ENCODE measurements at regions not wholly inside any gene's neighbourhood (a gene's known extent, or its start where the extent isn't known, plus 50 kb on each side); places are given as distances from the start of the nearest gene placed in this dataset.

DNA sequence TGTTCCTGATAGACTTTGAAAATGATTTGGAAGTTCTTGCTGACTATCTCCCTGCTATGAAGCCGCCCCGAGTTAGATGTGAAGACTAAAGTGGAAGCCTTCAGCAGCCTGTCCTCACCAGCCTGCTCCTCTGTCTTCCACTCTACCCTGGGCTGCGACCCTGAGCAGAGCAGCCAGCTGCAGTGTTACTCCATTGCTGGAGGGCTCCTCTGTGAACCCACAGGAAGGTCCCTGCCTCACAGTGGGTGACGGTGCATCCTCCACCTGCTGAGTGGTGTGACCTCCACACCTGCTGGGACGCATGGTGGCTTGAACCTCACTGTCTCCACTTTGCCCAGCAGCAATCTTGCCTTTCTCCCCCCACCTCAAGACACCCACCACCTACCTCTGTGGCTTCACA, 116.4 kb downstream of the IRS2 start:
- no peak for DNase-seq

DNA sequence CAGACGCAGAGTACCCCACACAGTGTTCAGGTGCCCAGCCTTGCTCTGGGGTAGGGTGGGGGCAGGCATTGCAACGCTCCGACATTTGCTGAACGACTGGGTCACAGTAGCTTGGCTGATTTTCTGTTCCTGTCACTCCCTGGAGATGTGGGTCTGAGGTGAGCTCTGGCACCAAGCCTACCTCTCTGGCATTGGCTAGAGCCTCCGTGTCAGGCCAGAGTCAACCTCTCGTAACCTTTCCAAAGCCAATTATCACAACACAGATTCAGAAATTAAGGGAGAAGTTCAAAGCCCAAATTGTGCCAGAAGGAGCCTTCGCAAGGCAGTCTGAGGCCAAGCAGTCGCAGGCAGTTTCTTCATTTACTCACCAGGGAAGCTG, 117.2 kb downstream of the IRS2 start:
- no peak for DNase-seq

DNA sequence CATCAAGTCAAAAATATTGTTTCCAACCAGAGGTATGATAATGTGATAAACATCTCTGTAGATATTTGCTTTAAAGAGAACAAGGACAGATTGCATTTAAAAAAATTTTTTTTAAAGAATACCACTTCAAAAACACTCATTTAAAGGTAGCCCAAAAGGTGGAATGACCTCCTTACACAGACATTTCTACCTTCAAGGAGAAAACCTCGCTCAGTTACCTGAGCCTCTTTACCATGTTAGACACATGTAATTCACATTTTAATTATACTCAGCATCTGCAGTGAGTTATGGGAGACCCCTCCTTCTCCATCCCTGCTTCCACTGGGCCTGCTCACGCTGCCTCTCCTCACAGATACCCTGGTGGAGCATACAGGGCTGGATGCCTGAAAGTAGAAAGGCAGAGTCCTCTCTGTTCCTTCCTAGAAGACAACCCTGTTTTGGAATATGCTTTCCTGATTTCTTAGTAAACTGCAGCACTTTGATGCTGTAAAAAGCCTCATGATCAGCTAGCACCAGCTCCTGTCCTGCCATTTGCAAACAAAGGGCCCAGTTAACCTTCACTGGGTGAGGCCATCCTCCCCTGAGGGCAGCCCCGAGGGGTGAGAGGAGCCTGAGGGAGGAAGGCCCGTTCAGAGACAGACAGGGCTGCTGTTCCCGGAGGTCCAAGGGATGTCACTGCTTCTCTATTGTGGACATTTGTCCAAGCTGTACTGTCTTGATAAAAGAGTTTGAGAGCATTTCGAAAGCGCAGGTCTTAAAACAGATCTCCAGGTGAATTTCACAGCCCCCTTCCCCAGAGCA, 117.8 kb downstream of the IRS2 start:
- DNase-seq, result no peak

DNA sequence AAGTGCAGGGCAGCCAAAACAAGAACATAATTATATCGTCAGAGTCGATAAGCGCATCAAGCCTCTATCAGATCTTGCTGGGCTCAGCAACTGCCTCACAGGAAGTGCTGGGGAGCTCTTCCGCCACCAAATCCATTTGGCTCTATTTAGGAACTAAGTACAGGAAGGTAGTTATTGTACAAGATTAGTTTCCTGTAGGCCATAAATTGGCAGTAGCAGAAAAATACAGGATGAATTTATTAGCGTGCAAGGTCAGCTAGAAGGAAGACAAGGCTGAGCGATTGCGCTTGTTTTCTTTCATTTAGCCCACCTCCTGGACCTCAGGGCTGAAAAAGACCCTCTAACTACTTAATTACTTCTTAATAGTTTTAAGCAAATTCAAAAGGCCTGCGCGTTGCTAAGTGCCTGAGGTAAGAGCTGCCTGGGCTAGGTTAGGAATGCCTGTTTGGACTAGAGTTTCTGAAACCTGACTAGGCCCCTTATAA, 118.5 kb downstream of the IRS2 start:
- DNase-seq, result no peak

GRCh38 chr13:109667056-109667455, 119.3 kb downstream of the IRS2 start:
- no peak for DNase-seq

DNA sequence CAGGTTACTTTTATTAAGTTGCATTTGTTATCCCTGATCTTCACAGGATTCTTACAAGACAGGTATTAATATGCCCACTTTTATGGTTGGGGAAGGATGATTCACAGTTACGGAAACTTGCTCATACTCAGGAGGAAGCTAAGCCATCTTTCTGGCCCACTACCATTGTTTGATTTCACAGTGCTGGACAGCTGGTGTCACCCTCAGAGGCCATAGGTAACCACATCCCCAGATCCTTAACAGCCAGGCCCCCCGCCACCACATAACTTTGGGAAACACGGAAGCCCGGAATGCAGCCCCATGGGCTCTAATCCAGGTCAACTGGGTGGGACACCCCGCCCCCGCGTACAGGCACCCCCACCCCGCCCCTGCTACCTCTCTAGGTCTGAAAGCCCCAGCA, 119.7 kb downstream of the IRS2 start:
- DNase-seq, result no peak

DNA sequence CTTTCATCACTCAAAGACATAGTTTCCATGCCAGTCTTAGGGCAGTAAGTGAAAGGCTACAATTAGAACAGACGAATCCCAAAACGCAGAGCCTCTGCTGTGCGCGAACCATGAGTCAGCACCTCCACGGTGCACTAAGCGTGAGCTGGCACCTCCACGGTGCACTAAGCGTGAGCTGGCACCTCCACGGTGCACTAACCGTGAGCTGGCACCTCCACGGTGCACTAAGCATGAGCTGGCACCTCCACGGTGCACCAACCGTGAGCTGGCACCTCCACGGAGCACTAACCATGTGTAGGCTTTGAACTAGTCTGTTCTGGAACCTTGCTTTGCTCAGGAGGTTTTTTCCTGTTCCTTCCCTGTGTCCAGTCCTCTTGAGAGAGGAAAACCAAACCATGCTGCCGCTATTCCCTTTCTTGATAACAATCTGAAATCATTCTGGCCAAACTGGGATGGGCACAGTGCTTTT, 120.6 kb downstream of the IRS2 start:
- no peak for DNase-seq

DNA sequence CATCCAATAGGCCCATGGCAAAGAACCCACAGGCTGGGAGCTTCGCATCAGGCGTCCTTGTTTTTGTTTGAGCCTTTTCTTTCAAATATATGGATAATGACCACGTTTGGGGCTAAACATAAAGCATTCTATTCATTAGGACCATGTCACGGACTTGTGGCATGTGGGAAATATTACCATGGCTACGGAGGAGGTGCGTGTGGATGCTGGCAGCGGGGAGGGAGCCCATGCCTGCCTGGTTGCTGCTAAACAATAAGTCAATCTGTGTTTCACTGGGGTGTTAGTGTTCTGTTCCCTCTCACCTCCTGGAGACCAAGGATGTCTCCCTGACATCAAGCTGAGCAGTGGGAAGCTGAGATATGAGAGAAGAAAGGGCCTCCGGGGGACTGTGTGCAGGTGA, 121.1 kb downstream of the IRS2 start:
- DNase-seq, result no peak

DNA sequence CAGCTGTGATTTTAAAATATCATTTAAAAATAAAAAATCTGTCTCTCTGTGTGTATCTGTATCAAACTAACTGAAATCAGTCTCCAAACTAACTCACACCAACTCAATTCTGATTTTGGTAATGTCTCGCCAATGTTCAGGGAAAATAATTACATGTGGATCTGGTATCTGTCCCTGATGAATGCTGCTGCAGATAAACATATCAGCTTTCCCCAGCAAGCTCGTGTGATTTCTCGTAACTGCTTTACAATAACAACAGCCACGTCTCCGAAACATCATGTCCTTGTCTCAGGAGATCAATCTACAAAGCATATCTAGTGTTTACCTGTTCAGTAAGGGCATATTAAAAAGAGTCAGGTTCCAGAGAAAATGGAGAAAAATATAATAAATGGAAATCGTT, 129.0 kb downstream of the IRS2 start:
- DNase-seq, result no peak

DNA sequence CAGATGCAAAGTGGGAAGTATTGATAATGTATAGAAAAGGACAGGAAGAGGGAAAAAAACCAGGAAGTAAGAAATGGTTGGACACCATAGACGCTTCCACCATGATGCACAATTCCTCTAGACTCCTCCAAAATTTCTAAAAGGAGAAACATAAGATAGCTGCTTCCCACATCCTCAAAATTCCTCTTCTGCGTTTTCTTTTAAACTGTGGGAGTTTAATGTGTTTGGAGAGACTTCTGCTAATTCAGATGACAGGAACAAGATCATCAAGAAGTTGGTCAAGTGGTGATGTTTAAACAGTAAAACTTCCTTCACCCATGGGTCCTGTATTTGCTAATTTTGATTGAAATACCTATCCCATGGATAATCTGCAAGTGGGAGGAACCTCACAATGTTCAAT, 130.2 kb downstream of the IRS2 start:
- no peak for DNase-seq

DNA sequence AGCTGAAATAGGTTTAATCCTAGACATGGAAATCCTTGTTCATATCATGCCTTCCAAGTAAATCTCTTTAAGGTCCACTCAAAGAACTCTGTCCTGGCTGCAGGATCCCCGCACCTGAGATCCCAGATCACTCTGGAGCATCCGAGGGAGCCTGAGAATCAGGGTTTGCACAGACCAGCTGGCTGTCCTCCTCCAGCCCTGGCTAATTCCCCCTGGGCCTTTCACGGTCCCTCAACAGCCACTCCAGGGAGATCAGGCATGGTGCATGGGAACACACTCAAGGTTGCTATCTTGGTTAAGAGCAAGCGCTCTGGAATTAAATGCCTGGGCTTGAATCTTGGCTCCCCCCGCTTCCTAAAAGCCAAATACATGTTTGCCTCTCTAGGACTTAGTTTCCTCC, 130.8 kb downstream of the IRS2 start:
- no peak for DNase-seq

DNA sequence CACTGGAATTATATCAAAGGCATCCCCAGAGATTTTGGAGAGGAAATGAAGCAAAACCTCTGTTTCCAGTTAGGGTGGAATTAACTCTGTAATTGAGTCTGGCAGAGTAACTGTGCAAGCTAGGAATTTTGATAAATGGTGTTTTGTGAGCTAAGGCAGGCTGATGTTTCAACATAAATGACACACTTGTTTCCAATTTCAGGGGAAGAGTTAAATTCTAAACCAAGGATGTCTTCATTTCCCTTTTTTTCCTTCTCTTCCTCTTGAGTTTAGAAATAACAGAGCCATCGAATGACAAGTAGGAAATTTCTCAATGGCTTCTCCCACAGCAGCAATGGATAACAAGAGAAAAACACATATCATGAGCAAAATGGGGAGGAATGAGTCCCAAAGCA, 131.2 kb downstream of the IRS2 start:
- no peak for DNase-seq

- no peak for DNase-seq
These were observed 131.8 kb downstream of the IRS2 start for GRCh38 chr13:109654341-109655205.

DNA sequence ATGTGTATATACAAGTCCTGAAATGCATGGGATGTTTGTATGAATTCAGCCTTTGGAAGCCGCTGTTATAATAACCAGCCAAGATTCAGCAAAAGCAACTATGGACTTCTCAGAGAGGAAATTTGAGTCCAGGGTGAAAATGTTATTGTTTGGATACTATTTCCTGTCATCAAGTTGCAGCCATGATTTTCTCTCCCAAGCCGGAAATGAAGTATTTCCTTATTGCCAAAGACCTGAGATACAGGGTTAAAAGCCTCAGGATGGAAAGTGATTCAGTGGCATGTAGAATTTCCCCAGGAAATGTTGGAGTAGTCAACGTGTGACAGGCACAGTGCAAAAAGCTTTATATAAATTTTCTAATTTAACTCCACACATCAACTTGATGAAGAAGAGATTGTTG, 133.9 kb downstream of the IRS2 start:
- DNase-seq, result no peak

DNA sequence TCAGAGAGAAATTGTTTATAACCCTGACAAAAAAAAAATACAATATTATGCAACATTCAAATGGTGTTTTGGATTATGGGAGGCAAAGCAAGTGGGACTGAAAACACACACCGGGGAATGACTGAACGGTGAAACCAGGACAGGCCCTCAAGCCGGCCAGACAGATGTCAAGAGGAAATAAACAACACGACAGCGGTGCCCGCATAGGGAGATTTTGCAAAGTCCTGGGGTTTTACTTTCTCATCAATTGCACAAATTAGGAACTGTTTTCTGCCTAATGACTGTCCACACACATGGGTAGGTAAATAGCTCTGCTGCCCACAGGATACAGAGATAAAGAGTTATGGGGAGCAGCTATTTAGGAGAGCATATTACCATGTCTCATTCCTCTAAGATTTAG, 134.5 kb downstream of the IRS2 start:
- no peak for DNase-seq

GRCh38 chr13:109651311-109651710, 135.1 kb downstream of the IRS2 start:
- DNase-seq, result no peak

DNA sequence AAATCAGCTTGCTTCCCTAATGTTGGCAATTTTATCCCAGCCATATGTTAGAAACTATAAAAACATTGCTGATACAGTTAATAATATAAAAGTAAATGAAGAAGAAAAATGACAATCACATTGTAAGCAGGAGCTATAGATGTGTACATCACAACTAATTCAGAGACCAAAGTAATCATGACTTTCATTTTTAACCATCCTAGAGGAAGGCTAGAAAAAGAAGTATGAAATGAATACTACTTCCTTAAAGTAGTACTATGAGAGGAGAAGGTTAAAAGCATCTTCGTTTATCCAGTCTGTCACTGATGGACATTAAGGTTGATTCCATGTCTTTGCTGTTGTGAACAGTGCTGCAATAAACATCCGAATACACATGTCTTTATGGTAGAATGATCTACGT, 135.5 kb downstream of the IRS2 start:
- no peak for DNase-seq

- no peak for DNase-seq
These were observed 136.7 kb downstream of the IRS2 start for GRCh38 chr13:109649713-109650112.

DNA sequence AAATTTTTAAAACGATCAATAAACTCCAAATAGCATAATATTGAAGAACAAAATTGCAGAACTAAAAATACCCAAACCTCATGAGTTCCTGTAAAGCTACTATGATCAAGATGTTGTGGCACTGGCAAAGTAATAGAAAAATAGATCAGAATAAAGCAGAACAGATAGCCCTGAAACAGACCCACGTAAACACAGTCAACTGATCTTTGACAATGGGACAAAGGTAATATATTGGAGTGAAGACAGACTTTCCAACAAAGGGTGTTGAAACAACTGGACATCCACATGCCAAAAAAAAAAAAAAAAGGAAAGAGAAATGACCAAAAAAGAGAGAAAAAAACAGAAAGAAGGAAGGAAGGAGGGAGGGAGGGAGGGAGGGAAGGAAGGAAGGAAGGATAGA, 138.7 kb downstream of the IRS2 start:
- DNase-seq, result no peak

DNA sequence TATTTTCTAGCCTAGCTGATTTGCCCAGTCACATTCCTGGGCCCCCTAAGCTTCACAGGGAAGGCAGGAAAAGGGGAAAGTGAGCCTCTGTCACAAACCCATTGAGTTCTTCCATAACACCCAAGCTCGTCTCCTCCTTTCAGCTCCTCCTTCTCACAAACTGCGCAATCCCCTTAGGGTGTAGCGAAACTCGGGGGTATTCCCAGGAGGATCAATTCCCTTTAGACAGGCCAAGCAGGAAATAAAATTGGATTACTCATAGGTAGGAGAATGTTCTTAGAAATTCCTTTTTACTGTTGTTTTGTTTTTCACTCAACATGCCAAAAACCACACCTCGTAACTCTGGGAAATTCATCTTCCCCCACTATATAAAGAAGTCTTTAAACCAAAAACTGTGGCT, 139.3 kb downstream of the IRS2 start:
- DNase-seq, result no peak

DNA sequence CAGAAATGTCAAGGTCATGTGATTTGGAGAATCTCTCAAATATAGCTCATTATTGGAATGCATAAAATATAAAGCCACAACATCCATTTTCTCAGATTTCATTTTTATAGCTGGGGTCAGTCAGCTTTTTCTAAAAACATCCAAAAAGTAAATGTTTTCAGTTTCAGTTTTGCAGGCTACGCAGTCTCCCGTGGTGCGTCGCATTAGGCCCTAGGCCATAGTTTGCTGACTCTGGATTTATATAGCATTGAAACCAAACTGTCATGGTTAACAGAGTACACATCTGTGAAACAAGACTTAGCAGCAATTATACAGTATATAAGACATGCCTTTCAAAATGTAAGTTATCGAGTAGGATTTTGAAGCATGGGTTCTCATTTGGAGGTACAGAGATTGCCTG, 140.0 kb downstream of the IRS2 start:
- DNase-seq, result no peak

- no peak for DNase-seq
These were observed 140.6 kb downstream of the IRS2 start for GRCh38 chr13:109645831-109646230.

GRCh38 chr13:109644956-109645355, 141.4 kb downstream of the IRS2 start:
- no peak for DNase-seq

- no peak for DNase-seq
These were observed 142.2 kb downstream of the IRS2 start for GRCh38 chr13:109644069-109644750.
